HG03460 (cell line): ENCODE measurements at regions not wholly inside any gene's neighbourhood (a gene's known extent, or its start where the extent isn't known, plus 50 kb on each side); places are given as distances from the start of the nearest gene placed in this dataset.
"Not testable (repeated sequence)": the region's sequence is repeated elsewhere in the genome, so short reads cannot be mapped to it uniquely, and the experiment has no call there.

ENCODE experiments used
- ATAC-seq: cut with Tn5 transposase; IDR thresholded peaks from one replicate; pipeline ENCODE4 v1.9.1; 2021; ENCODE audit not compliant: unreplicated experiment

DNA sequence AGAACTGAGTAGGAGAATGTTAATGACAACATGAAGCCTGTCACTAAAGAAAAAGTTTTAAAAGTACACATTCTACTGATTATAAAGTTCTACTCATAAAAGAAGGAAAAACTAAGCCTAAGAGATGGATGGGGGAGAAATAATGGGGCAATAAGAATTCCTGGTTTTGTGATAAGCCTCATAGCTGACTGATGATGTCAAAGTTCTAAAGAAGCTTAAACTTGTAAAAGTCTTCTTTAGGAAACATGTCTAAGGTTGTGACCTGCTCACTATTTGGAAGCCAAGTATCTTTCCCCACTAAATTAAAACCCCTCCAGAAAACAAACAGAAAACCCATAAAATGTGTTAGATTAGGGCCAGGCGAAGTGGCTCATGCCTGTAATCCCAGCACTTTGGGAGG is 232.9 kb upstream of the GIMD1 start:
- ATAC-seq, result no peak

DNA sequence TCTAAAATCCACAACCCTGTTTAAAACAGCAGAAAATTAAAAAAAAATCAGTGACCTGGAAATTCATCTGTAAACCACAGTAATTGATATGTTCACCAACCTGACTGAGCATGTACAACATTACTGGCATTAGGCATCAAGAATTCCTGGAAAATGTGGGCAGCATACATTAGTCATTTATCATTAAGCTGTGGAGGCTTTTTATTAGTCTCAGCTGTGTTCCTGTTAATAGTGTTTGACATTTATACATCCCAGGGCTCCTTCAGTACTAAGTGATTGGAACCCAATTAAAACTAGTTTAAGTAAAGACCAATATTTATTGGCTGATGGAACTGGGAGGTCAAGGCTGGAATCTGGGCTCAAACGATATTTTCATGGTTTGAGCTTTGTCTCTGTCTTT is 227.3 kb upstream of the GIMD1 start:
- ATAC-seq, result no peak

DNA sequence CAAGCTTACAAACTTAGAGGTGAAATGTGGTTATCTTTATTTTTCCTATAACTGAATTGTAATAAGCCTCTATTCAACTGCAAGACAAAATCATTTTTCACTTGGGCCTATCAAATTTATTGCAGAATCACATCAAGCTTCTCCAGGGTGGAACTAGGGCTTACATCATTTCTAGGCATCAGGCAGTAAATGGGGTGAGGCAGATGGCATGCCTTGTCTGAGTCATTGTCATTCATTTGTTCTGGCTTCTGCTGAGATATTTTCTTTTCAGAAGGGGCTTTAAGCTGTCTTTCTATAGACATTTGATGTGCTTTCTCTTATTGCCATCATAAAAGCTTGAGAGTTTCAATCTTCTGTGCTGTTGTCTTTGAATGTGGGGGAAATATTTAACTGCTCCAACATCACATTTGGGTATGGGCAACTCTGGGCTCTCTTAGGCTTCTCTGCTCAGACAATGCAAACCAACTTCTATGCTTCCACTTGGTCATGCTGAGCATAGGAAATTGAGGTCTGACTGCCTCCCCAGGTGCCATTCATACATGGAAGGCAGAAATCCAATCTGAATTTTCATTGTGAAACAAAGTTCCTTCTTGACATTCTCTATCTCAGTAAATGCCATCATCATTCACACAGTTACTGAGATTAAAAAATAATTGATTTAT is 225.8 kb upstream of the GIMD1 start:
- no peak for ATAC-seq

DNA sequence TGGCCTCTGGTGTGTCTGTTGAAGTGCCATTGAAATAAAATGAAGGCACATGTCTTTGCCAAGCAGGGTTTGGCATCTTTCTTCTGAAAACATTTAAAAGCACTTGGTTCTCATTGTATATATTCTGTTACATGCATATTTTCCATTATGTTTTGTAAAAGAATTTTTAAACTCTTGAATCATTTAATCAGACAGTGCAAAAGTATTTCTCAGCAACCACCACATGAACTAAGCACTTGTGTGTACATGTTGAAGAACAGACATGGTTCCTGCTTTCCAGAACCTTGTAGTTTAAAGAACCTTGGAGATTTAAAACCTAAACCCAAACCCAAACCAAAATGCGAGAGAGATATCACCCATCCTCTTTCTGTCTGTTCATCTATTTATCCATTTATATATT is 220.3 kb upstream of the GIMD1 start:
- no peak for ATAC-seq

DNA sequence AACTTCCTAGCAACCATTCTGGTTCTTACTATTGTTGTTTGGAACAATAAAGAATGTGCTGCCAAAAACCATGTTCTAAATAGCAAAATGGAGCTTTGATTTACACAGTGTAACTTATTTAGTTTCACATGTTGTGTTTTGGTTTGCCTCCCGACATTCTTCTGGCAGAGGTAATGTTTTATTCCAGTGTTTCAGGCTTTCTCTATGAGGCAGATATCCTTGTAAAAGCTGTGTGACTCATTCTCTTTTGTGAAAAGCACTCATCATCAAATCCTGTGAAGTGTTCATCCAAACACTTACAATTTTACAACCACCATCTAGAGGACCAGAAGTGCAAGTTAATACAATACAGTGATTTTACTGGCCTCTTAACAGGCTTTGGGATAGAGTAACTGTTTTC is 219.0 kb upstream of the GIMD1 start:
- no peak for ATAC-seq

DNA sequence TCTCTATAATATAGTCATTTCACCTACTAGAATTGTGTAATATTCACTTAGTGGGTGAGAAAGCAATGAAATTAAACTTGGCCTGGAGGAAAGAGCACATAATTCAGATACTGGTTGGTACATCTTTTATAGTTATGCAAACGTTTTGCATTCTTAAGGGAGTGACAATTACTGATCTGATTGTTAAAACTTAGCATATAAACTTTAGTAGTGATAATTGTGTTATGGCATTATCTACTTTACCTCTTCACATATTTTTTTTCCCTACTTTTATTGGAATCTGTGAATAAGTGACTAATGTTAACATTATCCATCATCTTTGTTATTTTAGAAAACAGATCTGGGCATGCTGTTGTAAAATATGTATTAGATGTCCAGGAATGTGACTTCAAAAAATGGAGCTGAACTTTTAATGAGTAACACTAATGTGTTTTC is 217.4 kb upstream of the GIMD1 start:
- ATAC-seq, result no peak

DNA sequence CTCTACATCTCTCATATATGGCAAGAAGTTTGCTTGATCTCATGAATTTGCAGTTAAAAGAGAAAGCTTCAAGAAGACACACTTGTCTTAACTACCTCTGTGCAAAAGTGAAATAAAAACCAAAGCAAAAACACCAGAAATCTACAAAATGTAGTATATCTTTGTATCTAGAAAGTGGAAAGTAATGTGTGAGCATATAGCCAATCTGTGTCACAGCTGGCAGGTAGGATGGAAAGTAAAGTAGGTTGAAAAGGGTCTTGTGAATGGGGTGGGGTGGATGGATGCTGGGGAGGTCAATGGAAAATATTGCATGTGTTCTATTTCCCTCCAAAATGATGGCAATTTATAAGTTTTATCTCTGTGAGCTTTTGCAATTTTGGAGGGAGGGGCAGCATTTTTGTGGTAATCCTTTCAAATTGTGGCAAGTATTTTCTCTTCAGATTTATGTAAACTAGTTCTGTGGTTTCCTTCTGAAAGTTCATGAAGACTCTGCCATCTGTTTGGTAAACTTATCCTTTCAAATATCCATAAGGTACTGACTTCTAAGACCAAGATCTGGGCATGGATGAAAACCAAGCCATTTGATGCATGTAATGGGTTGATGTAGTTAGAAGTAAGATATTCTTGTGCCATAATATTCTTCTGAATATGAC is 215.9 kb upstream of the GIMD1 start:
- no peak for ATAC-seq

DNA sequence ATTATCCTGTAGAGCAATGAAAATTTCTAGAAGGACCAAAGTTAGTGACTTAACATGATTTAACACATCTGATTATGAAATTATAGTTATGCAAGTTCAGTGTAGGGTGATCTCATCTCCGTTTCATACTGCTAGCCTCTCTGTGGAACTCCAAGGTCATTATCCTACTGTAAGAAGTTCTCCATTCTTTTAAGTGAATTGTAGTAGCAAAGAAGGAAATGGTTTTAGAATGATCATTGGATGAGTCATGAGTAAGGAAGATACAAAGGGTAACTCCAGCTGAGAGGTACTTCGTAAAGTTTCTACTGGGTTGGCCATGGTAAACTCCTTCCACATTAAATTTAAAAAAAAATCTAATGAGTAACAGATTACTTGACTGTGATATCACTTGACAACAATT is 215.0 kb upstream of the GIMD1 start:
- ATAC-seq, result no peak

DNA sequence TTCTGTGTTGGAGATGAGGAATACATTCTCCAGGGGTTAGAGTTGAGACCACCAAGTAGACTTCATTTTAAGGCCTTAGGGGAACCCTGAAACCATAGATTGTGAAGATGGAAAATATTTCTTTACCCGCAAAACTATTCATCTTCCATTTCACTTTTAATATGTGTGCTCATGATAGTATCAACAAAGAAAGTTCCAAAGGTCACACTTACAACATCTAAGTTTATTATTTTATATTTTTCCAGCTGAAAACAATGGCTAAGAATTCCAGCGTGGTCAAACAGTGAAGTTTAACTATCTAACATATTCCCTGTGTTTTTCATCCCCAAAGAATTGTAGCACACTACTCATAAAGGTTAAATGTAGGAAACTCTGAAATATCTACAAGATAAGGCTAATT is 214.5 kb upstream of the GIMD1 start:
- no peak for ATAC-seq

DNA sequence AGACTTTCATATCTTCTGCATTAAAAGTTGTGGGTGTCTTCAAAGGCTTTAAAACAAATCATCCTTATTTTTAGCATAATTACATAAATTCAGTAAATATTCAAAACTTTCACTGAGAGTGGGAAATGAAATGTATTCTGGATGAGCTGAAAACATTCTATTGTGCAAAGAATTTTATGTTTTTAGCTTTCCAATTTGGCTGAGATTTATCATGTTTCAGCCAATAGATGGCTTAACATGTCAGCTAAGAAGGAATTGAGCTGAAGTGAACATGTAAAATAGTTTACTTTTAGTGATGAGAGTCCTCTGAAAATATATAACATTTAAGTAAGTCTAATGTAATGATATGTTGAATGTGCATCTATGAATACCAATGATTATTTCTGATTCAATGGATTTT is 213.5 kb upstream of the GIMD1 start:
- ATAC-seq, result no peak

DNA sequence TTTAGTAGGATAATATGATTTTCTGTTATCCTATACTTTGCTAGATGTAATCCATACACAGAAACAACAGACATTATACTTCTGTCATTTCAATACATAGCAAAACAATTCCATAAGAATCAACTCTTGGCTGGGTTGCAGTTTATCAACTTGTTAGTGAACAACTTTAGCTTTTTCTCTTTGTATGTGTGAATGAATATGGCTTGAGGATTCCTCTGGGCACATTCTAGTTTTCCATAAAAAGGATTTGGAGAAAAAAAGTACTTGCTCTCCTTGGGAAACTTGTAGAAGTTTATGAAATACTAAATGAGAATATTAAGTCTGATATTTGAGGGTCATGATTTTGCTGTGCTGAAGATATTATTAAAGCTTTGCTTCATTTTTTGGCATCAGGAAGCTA is 210.7 kb upstream of the GIMD1 start:
- no peak for ATAC-seq

DNA sequence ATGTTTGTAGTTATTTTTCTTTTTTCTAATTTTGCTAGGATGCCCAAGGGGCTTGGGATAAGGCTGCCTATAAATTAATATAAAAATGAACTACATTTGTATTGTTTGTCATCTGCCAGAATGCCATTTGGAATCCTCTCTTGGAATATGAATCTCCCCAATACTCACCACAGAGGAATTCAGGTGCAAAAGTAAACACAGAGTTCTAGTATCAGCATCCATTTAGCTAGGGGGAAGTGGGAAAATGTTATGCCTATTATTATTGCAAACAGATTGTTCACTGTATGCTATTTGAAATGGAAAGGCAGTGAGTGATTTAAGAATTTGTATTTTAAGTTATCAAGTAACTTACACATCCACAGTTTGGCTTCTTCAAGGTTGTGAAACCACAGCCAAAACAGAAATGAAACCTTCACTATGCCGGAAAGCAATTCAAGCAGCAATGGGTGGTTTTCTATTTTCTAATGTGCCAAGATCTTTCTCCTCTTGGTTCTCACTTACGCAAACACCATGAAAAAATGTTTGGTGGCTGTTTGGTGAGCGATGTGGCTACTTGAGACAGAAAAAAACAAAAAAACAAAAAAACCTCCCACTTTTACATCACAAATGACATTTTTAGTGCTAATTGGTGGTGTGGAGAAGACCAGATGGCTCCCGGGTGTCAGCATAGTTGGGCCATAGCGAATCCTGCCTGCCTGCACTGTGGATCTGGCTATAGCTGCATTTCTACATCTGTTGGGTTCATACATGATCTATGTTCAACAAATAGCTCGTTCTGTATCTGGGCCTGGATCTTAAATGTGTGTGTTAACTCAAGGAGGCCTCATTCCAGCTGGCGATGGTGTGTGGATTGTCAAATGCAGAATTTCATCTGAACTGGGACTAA is 200.8 kb upstream of the GIMD1 start:
- ATAC-seq, result no peak

DNA sequence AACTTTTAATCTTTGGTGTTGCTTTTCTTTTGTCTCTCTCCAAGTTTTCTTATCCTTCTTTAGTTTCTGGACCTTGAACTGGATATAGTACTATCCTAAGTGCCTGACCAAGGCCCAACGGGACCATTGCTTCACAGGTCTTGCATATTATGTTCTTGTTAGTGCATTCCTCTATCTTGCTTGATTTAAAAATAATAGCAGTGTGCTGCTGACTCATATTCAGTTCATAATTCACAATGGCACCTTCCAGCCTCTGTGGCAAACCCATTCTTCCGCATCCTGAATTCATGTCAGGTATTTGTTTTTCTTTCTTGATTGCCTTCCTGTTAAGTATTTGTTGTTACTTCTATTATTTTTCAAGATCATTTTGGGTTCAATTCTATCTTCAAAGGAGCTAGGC is 197.1 kb upstream of the GIMD1 start:
- ATAC-seq, result no peak

DNA sequence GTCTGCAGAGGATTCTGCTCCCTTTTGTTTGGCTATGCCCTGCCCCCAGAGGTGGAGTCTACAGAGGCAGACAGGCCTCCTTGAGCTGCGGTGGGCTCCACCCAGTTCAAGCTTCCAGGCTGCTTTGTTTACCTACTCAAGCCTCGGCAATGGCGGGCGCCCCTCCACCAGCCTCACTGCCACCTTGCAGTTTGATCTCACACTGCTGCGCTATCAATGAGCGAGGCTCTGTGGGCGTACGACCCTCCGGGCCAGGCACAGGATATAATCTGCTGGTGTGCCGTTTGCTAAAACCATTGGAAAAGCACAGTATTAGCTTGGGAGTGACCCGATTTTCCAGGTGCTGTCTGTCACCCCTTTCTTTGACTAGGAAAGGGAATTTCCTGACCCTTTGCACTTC is 195.1 kb upstream of the GIMD1 start:
- ATAC-seq, result not testable (repeated sequence)

DNA sequence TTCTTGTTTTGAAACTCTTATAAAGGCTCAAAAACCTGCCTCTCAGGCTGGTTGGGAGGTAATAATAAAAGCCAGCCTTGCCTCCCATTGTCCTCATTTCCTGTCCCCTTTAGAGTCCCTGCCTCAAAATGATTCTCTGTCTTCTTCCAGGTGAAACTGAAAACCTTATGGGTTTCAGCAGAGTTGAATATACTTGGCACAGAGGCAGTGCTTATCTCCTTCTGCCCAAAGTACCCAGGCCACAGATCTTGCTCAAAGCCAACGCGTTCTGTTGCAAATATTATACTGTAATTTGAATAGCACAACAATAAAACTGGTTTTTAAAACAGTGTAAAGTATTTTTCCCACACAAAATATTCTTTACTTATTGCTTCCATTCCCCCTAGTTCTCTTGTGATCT is 183.1 kb upstream of the GIMD1 start:
- no peak for ATAC-seq

DNA sequence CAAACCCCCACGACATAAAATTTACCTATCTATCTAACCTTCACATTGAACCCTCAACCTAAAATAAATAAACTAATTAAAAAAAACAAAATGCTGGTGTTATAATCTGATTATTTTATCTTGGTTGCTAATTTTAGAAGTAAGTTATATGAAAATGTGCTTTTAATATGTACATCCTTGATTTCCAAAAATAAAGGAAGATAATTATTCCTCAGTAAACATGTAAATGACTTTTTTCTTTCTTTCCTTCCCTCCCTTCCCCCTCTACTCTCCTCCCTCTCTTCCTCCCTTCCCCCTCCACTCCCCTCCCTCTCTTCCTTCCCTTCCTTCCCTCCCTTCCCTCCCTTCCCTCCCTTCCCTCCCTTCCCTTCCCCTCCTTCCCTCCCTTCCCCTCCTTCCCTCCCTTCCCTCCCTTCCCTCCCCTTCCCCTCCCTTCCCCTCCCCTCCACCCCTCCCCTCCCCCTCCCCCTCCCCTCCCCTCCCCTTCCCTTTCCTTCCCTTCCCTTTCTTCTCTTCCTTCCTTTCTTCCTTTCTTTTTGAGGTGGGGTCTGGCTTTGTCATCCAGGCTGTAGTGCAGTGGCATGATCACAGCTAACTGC is 180.0 kb upstream of the GIMD1 start:
- no peak for ATAC-seq

DNA sequence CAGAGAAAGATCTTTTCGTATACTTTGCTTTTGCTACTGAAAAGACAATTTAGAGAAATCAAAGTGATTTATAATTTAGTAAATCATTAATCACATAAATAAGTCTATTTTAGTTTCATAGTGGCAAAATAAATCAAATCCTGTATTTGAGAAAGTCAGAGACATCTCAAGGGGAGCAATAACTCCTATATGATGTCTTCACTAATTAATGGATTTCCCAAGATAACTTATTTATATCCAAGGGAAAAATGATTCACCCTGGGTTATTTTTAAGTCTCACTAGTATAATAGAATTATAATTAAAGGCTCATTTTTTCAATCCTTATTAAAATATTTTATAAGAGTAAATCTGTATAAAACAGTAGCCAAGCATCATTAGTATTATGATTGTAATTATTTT is 177.8 kb upstream of the GIMD1 start:
- no peak for ATAC-seq

DNA sequence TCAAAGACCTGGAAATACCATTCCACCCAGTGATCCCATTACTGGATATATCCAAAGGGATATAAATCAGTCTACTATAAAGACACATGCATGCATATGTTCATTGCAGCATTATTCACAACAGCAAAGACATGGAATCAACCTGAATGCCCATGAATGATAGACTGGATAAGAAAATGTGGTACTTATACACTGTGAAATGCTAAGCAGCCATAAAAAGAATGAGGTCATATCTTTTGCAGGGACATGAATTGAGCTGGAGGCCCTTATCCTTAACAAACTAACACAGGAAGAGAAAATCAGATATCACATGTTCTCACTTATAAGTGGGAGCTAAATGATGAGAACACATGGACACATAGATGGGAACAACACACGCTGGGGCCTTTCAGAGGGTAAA is 174.0 kb upstream of the GIMD1 start:
- not testable (repeated sequence) for ATAC-seq

DNA sequence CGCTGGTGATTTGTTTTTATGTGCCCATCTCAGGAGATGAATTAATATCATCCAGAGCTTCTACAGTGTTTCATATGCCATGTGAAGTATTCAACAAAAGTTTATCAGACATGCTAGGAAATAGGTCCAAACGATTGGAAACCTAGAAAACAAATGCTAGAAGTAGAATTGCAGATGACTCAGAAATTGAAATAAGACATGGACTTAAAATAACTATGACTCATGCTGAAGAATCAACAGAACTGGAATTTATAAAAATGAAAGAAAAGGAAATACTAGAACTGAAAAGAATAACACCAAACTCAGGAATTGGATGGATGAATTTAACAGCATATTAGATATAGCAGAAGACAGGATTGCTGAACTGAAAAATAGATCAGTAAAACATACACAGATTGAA is 172.7 kb upstream of the GIMD1 start:
- no peak for ATAC-seq

DNA sequence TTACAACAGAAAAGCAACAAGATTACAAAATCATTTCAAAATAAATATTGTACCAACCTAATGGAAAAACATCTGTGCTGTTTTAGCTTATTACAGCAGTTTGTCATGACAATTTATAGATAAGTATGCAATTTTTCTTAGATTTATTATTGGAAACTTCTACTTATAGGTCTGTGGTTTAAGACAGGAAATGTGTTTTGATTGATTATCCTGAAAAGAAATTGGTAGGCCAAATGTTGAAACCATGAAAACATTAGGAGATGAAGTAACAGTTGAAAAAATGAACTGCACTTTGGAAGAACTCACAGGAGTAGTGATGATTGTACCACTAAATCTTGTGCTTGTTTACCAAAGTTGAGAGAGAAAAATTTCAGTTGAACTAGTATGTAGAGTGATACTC is 162.2 kb upstream of the GIMD1 start:
- ATAC-seq, result no peak

DNA sequence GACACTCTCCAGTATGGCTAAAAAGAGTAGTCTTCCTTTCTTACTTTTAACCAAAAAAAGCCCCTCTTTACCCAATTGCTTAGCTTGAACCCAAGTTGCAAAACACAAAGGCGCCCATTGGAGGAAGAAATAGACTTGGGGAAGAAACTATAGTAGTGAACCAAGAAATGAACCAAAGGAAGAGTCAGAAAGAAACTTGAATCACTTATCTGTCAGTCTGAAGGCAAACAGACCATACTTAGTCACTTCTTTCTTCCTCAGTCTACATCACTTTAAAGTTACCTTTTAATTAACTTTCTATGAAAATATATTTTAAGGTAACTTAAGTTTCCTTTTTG is 161.4 kb upstream of the GIMD1 start:
- ATAC-seq, result no peak
